Putamen (tissue), 1 donor: ENCODE measurements at regions not wholly inside any gene's neighbourhood (a gene's known extent, or its start where the extent isn't known, plus 50 kb on each side); places are given as distances from the start of the nearest gene placed in this dataset.
"Not testable (repeated sequence)": the region's sequence is repeated elsewhere in the genome, so short reads cannot be mapped to it uniquely, and the experiment has no call there.

ENCODE experiments used
- DNase-seq: peaks from one replicate; pipeline ENCODE4 v3.0.0-alpha.2; 2016; ENCODE audit warnings: low spot score

- DNase-seq: not testable (repeated sequence)
These were observed 731.3 kb upstream of the GRAMD2B start for GRCh38 chr5:125691738-125692530.

GRCh38 chr5:125695996-125696655 is 727.1 kb upstream of the GRAMD2B start:
- no peak for DNase-seq

- DNase-seq: no peak
These were observed 726.4 kb upstream of the GRAMD2B start for GRCh38 chr5:125696762-125697161.

GRCh38 chr5:125698420-125698819 is 724.8 kb upstream of the GRAMD2B start:
- DNase-seq: no peak

GRCh38 chr5:125699860-125700259 is 723.3 kb upstream of the GRAMD2B start:
- DNase-seq: no peak

GRCh38 chr5:125700380-125700861 is 722.8 kb upstream of the GRAMD2B start:
- no peak for DNase-seq

- DNase-seq: no peak
These were observed 719.6 kb upstream of the GRAMD2B start for GRCh38 chr5:125703616-125704015.

- DNase-seq: no peak
These were observed 718.3 kb upstream of the GRAMD2B start for GRCh38 chr5:125704888-125705287.

GRCh38 chr5:125708583-125708982 is 714.6 kb upstream of the GRAMD2B start:
- no peak for DNase-seq

GRCh38 chr5:125710745-125711144 is 712.5 kb upstream of the GRAMD2B start:
- no peak for DNase-seq

GRCh38 chr5:125712397-125712796 is 710.8 kb upstream of the GRAMD2B start:
- no peak for DNase-seq

- no peak for DNase-seq
These were observed 710.0 kb upstream of the GRAMD2B start for GRCh38 chr5:125713109-125713805.

- DNase-seq: no peak
These were observed 708.0 kb upstream of the GRAMD2B start for GRCh38 chr5:125715216-125715615.

- DNase-seq: no peak
These were observed 706.0 kb upstream of the GRAMD2B start for GRCh38 chr5:125717209-125717608.

- peak; percentile 39 for DNase-seq
These were observed 703.4 kb upstream of the GRAMD2B start for GRCh38 chr5:125719681-125720347.

- no peak for DNase-seq
These were observed 702.9 kb upstream of the GRAMD2B start for GRCh38 chr5:125720348-125720685.

- no peak for DNase-seq
These were observed 702.5 kb upstream of the GRAMD2B start for GRCh38 chr5:125720721-125721120.

GRCh38 chr5:125722550-125722949 is 700.7 kb upstream of the GRAMD2B start:
- DNase-seq: no peak

GRCh38 chr5:125725691-125726090 is 697.5 kb upstream of the GRAMD2B start:
- DNase-seq: no peak

GRCh38 chr5:125743939-125744338 is 679.3 kb upstream of the GRAMD2B start:
- DNase-seq: no peak

GRCh38 chr5:125746917-125747316 is 676.3 kb upstream of the GRAMD2B start:
- DNase-seq: no peak

GRCh38 chr5:125750147-125750860 is 672.9 kb upstream of the GRAMD2B start:
- no peak for DNase-seq
